NCI-H1436 treated with DMSO at 0.1 percent for 48 hours (cell line): ENCODE measurements at regions not wholly inside any gene's neighbourhood (a gene's known extent, or its start where the extent isn't known, plus 50 kb on each side); places are given as distances from the start of the nearest gene placed in this dataset.

Experiments
- DNase-seq: peaks from one replicate; lab custom pipeline; 2025; lab: John Stamatoyannopoulos, UW

DNA sequence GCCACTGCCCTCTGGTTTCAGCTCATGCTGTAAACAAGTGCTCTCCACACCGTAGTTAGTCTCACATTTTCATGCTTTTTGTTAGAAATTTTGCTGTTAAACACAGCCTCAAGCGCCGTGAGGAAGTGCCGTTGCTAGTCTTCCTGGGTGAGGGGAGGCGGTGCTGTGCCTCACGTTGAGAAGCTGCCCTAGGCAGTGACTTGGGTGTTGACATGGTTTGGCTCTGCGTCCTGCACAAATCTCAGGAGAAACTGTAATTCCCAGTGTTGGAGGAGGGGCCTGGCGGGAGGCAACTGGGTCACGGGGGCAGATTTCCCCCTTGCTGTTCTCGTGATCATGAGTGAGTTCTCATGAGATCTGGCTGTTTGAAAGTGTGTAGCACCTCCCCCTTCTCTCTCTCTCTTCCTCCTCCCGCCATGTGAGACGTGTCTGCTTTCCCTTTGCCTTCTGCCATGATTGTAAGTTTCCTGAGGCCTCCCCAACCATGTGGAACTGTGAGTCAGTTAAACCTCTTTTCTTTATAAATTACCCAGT is 95.8 kb downstream of the ERMARD start:
- DNase-seq: no peak

DNA sequence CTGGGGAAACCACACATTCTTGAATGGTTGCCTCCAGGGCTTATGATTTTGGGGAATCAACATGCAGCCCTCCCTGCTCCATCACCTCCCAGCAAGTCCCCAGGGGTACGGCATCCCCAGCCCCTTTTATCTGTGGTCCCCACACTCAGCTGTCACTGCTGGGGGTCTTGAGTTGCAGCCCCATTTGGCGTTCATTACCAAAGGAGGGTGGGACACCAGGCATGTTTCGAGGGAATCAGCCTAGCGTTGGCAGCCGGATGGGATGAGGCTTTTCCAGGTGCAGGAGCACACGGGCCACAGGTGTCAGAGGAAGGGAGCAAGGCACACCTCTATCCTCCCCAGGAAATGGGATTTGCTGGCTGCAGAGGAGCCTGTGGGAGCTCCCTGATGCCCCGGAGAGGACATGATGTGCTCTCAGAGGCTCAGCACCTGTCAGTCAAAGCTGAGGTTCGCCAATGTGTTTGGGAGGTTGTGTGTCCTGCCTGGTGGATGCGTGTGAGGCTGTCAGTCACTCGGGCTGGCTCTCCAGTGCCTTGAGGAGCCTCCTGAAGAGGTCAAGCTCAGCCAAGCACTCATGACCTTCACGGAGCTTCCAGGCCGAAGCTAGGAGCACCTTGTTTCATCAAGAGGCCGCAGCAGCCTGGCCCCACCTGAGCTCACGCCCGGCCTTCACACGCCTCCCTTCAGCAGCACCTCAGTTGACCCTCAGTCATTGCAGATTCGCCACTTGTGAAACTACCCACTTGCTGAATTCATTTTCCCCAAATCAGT is 95.0 kb downstream of the ERMARD start:
- no peak for DNase-seq

DNA sequence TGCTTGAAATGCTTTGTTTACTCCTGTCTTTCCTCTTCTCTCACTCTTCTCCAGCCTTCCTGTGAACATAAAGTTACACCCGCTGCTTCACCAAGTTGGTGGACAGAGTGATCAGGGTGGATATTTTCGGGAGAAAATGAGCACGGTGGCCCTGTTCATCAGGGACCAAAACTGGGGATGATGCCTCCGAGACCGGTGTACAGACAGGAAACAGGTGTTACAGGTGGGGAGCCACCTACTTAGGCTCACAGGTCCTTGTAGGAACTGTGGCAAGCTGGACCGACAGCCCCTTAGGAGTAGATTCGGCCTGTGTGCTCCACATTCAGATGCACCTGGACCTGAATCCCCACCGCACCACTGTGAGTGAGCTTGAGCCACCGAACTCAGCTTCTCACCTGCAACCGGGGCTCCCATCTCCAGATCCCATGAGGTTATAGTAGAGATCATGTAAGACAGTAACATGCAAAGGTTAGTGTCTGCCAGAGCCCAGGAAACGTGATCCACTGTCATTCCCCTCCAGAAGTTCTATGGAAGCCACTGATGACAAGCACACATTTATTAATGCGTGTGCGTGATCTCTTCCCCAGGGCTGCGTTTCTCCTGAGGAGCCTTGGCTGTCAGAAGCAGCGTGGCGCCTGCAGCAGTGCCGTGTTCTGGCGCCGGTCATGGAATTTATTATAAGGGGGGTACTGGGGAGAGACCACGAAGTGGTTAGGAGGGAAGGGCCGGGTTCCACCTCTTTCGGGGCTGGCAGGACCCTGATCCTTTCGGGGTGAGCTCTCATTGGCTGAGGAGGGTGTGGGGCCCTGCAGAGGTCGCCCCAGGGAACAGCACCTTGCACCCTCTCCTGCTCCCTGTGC is 94.2 kb downstream of the ERMARD start:
- no peak for DNase-seq

DNA sequence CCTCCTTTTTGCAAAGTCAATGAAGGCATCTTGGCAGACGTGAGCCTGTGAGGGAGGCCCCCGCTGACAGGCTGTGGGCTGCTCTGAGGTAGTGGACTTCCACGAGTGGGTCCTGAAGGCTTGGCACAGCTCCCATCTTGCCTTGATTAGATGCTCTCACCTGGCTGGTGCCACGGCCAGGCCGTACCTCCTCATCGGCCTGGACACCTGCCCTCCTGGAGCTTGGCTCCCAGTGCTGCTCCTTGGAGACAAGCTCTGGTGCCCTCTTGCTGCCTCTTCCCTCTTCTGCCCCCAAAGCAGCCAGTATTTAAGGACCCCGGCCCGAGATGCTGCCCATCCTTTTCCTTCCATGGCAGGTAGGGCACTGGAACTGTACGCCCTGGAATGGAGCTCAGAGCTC is 93.5 kb downstream of the ERMARD start:
- DNase-seq: no peak

DNA sequence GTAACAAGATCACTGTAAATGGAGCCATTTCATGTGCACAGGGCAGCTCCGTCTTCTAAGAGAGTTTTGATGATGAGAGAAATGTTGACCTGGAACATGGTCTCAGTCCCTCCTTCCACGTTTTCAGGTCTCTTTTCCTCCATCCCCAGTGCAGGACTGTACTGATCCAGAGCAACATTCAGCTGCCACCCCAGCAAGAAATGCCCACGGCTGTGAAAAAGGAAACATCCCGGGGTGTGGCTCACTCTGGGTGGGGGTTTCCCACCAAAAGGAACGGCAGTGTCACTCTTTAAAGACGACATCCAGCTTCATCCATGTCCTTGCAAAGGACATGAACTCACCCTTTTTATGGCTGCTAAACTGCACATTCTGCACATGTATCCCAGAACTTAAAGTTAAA is 92.6 kb downstream of the ERMARD start:
- DNase-seq: no peak

DNA sequence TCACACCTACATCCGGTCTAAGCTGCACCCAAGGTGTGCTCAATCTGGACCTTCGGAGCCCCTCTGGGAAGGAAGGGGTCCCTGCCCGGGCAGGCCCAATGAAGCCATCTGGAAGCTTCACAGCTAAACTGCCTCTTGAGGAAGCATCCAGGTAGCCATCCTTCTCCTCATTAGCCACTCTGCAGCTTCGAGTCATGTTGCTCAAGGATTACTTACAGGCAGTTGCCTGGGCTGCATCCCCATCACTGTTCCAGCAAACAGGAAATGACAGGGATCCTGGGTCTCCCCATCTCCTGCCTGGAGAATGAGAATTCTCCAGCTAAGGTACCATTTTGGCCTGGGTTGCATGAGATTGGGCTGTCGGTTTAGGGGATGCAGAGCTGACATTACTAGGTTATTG is 91.7 kb downstream of the ERMARD start:
- no peak for DNase-seq

DNA sequence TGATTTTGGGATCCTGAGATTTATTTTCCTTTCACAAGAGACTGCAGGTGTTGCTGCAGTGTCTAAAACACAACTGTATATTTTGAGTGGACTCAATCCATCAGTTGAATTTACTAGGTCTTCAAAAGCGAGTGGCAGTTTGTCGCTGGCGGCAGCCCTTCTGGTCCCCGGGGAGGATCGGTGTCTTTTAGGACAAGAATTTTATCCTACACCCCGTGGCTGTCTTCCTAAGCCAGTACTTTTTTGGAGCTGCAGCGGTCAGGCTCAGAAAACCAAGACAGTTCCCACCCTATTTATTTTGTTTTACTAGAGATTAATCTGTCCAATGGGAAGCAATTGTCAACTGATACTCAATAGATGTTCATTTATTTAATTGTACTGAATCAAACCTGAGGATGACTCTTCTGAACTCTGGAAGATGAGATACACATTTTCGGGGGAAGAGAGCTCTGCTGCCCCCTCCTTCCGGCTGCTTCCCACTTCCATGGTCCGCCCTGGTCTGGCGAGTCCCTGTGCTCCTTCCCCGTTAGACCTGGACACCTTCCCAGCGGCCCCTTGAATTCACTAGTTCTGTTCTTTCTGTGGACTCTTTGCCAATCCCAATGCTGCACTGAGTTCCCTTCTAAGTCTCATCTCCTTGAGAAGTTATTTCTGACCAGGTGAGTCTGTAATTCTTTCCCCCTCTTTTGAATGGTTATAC is 90.6 kb downstream of the ERMARD start:
- DNase-seq: no peak

DNA sequence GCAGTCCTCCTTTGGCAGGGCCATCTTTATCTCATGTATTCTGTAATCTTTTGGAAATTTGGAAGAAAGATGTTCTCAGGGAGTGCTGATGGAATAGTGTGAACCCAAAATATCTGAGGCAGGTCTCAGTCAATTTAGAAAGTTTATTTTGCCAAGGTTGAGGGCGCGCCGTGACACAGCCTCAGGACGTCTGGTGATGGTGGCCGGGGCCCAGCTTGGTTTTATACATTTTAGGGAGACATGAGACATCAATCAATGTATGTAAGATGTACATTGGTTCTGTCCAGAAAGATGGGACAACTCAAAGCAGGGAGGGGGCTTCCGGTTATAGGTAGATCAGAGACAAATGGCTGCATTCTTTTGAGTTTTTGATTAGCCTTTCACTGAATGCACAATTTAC is 89.8 kb downstream of the ERMARD start:
- no peak for DNase-seq

DNA sequence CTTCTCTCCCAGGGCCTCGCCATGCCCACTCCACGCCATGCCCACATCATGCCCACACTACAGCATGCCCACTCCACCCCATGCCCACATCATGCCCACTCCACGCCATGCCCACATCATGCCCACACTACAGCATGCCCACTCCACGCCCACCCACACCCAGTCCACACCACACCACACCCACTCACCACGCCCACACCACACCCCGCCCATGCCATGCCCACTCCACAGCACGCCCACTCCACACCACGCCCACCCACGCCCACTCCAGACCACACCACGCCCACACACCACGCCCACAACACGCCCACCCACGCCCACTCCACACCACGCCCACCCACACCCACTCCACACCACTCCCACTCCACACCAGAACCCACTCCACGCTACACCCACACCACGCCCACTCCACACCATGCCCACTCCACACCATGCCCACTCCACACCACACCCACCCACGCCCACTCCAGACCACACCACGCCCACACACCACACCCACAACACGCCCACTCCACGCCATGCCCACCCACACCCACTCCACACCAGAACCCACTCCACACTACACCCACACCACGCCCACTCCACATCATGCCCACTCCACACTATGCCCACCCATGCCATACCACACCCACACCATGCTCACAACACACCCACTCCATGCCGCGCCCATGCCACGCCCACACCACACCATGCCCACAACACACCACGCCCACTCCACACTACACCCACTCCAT is 88.6 kb downstream of the ERMARD start:
- DNase-seq: no peak

DNA sequence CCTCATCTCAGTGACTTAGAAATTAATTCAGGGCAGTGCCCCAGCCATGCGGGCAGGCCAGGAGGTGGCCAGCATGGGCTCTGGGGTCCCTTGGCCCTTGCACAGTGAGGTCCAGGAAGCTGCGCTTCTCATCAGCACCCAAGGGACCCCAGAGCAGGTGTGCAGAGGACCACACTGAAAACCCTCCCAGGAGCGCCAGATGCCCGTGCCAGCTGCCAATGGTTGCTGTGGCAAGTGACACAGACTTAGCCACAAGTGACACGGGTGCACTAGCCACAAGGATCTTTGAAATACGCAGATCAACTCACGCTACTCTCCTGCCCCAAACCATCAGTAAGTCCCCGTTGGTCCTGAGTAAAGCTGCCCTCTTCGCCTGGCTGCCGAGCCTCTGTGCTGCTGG is 88.1 kb downstream of the ERMARD start:
- no peak for DNase-seq

DNA sequence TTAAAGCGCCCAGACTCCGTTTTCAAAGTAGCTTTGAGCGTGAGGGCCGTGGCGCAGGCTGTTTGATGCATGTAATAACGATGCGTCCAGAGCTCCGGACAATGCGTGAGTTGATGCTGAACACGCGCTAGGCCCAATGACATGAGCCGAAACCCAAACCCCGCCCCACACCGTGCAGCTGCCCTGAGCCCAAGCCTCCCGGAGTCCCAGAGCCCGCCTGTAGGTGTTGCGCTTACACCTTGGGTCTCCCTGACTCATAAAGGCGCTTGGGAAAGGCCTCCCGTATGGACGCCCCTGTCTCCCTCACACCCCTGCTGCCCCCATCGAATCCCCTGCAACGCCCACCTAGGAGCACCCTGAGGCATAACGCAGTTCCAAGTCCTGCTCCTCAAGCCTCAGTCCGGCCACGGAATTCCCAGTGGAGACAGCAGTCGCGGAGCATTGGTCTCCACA is 87.6 kb downstream of the ERMARD start:
- DNase-seq: no peak

DNA sequence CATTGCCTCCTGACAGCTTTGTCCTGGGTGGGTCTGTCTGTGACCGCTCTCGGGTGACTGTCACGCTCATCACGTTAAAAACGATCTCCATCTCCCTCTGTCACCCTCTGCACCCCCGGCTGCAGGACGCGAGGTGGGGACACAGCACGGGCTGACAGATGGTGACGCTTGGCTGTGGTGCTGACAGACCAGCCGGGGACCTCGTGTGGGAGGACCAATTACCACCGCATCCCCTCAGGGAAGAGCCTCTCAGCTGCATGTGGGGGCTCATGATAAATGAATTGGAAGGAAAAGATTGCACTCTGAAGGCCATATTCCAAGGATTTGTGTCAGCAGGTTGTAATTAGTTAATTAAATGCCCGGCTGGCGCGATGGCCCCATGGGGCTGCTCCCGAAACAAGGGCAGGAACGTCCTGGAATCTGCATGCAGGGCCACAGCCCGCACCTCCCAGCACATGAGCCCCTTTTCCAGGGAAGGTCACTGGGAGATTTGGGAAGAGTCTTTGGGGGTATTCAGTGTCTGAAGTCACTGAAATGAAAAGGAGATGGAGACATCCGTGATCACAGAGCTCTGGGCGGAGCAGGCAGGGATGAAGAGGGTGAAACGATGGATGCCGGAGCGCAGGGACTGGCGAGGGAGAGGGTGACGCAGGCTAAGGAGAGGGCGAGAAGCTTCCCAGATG is 87.1 kb downstream of the ERMARD start:
- DNase-seq: no peak

DNA sequence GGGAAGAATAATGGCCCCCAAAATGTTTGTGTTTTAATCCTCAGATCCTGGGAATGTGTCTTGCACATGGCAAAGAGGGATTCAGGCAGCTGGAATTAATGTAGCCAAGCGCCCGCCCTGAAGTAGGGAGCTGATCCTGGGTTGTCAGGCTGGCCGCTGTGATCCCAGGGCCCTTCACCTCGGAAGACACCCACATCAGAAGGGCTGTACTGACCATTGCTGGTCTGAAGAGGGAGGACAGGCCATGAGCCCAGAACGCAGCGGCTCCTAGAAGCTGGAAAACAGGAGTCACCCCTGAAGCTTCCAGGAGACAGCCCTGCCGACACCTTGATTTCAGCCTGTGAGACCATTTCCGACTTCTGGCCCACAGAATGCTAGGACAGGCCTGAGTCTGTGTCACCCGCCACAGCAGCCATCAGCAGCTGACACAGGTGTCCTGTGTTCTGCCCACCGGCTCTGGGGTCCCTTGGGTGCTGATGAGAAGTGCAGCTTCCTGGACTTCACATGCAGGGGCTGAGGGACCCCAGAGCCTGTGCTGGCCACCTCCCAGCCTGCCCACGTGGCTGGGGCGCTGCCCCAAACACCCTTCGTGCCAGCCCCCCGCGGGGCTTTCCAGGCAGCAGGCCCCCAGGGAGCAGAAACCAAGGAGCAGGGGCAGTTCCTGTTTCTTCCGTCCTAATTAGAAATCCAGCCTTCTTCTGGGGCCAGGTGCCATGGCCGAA is 86.3 kb downstream of the ERMARD start:
- DNase-seq: no peak

DNA sequence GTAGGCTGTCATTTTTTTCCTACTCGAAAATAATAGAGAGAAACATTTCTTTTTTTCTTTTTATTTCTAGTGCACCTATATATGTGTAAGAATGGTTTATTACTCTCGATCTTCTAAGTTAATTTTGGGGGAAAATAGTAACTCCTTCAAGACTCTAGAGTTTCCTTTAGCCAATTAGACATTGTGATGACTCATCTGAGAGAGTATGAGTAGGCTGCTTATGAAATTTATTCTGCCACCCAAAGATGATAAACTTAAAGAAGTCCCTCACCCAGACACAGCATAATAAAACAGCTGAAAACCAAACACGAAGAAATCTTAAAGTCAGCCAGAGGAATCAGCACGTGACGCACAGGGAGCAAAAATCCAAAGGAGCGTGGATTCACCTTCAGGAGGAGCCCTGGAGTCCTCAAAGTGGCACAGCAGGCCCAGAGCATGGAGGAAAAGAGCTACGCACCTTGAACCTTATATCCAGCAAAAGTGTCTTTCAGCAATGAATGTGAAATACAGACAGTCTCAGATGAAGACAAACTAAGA is 81.9 kb downstream of the ERMARD start:
- no peak for DNase-seq

DNA sequence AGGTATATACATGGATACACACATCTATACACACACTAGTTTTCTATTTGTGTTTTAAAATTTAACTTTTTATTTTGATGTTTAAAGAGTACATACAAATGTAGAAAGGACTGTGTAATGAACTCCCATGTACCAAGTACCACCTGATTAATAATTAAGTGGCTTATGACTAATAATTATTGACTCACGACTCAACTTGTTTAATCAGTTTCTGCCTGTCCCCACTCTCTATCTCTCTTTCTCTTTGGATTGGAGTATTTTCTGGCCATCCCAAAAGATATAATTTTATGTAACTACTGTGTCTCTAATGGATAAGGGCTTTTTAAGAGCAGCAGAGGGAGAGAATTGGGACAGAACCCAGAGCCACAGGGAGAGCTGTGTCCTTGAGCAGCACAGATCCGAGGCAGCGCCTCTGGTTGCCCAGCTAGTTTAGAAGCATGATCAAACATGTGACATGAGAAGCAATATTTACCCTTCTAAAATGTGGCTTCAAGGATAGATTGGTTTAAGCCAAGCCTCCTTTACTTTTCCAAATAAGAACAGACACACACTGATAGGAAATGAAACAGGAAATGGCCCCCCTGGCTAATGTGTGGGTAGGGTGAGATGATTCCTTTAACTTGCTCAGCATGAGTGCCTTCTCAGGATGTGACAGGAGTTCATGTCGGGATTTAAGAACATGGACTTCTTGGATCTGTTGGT is 81.0 kb downstream of the ERMARD start:
- no peak for DNase-seq

DNA sequence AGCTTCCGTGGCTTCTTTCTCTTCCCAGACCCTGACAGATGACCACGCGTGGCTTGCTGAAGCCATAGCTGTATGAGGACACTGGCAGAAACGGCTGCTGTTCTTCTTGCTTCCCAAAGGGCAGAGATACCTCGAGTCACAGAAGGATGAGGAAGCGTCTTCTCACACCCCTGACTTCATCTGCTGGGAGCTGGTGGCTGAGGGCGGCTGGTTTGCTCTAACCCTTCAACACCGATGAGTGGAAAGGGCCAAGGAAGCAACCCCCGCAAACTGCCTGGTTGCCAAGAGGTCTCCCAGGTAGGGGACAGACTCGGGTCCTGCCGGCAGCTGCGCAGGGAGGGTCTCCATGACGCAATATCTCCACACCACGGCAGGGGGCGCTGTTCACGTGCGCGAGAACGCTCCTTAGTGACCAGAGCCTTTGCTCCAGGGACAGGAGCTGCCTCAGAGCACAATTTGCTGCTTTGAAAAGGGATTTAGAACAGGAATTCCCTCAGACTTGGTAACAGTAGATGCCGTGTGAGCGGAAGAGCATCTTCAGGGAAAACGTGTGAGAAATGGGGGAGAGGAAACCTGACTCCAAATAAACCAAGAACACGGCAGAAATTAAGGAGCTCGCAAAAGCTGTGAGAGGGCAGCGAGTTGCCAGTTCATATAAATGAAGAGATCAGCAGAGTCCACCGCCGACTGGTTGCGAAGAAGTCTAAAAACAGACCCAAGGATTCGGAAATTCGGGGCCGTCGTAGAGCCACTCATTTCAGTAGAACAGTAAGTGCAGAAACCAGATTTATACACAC is 80.2 kb downstream of the ERMARD start:
- DNase-seq: no peak
